GM21576 (cell line): ENCODE measurements at regions not wholly inside any gene's neighbourhood (a gene's known extent, or its start where the extent isn't known, plus 50 kb on each side); places are given as distances from the start of the nearest gene placed in this dataset.

ENCODE experiments used
- ATAC-seq: cut with Tn5 transposase; IDR thresholded peaks from one replicate; pipeline ENCODE4 v1.9.1; 2021; ENCODE audit warnings: mild to moderate bottlenecking, moderate library complexity; ENCODE audit not compliant: unreplicated experiment

DNA sequence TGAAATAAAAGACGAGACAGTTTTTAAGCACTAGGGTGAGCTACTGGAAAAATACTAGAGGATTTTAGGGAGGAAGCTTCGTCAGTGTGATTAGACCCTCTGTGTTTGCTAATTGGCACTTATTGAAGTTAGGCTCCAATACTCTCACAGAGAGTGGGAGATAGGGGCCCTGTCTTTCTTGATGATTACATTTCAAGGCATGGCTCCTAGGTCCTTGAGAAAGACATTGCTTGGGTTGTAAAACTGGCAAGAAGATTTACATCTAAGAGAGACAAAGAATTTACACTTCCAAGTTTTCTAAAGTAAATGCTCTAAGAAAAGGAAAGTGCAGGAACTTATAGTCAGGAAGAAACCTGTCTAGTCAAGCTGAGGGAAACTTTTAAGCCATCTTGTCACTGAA lies 183.2 kb downstream of the C12orf50 start:
- no peak for ATAC-seq

DNA sequence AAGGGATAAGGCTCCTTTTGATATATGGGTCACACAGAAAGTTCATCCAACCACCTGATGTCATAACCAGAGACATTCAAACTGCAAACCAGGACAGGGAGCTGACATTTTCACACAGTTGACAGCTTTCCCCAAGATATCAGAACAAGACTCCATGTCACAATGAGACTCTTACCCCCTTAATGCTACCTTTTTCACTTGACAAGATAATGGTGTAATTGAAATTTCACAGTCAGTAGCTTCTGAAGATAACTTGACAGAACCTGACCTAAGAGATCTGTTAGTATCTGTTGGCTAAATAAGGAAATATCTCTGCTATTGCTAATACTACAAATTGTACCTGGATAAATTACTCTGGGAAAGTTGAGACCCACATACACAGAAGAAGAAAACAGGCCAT lies 187.3 kb downstream of the C12orf50 start:
- no peak for ATAC-seq

DNA sequence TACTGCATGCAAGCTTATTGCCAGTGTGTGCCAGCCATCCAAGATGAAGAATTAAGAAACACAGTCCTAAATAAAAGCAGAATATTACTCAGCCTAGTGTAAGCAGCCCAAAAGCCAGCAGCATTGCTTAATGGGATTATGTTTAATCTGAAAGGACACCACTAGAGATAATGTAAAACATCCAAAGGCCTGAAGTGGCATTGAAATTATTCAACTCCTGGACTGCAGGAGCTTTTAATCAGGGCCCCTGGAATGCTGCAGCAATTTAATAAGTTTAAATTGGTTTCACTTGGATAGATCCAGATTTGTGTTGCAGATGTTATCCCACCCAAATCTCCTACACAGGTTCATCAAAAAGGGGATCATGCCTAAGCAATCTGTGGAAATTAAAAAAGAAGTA lies 193.0 kb downstream of the C12orf50 start:
- ATAC-seq, result no peak

DNA sequence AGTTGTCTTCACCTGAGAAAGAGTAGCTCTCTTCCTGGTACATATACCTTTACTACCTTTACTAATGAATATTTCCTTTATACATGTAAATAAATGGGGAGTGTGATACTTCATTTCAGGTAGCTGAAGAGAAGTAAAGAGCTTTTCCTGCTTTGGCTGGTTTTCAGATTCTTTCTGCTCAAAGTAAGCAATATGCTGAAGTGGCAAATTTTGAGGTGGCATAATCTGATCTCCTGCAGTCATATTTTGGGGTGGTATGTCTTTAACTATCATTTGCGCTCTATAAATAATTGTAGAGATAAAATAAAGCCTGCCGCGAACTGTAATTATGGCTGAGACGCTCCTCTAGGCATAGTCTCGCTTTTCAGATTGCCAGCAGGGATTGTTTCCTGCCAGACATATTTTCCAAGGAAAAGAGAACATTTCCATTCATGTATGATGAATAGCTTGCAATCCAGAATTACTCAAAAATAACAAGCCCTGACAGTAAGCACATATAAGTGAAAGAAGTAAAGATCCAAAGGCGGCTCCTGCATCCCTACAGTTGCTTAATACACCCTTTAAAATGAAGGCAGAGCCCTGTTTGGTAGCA lies 200.7 kb downstream of the C12orf50 start:
- ATAC-seq, result no peak

DNA sequence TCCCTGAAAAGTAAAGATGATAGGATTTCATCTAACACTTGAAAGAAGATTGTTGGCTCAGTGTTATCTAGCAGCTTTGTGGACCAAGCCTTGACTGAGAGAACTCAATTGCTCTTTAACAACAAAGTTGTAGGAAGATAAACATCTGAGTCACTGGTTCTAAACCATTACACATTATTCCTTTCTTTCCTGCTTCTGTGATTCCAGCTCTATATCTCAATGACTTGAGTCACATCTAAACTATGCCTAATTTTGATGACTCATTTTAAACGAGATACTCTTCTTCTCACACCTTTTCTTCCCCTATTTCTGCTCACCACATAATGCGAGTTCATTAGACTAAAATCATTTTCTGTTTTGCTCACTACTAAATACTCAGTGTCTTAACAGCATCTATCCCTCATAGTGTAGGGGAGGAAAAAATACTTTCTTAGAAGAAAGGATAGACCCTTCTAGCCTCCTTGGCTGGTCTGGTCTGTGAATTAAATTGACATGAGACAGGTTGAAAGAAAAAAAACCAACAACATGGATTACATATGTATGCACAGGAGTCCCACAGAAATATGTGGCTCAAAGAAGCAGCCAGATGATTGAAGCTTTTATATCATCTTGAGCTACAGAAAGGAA lies 201.4 kb downstream of the C12orf50 start:
- no peak for ATAC-seq

DNA sequence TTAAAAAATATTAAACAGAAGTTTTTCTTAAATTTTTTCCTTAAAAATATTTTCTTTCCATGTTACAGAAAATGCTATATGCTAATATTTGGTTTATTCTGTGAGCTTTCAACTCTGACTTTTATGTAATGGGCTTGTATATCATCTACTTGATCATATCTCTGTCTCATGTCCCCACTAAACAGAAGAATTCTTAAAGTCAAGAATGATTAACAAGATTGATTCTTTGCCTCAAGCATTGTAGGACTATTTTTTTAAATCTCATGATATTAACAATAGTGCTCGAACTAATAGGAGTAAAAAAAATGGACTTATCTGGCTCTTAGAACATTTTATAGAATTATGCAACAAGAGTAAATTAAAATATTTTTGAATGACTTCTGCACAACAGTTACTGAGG lies 206.3 kb downstream of the C12orf50 start:
- ATAC-seq, result no peak

DNA sequence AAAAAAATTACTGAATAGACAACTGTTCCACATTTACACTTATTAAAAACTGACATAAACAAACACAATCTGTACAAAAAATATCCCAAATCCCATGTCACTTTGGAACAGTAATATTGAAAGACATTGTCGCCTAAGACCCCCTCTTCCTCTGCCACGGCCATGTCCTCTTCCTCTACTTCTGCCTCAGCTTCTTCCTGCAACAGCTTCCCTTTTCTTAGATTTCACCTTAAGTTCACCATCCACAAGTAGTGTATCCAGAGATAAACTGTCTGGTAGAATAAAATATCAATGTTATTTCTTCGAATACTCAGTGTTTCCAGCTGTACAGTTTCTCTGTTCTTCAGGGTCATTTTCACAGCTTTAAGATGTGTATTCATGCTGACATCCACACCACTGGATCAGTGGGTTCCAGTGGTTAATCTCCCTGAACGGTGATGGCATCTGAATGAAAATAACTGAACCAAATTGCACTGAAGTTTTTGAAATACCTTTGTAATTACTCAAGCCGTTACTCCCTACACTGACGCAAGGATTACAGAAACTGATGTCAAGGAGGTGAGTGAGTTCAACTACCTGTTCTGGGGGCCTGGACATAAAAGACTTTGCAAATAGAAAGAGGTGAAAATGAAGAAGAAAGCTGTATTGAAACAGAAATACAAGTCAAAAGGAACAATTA lies 208.5 kb downstream of the C12orf50 start:
- no peak for ATAC-seq

DNA sequence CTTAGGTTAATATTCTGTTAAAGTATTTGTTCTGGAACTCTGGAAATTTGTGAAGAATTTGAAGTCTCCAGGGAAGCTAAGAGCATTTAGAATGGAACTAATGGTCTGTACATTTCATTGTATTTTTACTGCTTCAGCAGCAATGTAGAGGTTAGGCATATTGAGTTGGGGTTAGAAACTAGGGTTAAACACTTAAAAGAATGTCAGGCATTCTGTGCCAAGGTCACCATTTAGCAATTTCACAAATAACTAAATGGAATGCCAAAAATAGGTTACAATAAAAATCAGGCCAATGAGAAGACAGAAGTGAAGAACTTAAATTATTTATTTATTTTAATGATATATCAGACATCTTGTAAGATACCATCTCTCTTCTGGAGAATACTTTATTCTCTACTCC lies 210.8 kb downstream of the C12orf50 start:
- ATAC-seq, result no peak

DNA sequence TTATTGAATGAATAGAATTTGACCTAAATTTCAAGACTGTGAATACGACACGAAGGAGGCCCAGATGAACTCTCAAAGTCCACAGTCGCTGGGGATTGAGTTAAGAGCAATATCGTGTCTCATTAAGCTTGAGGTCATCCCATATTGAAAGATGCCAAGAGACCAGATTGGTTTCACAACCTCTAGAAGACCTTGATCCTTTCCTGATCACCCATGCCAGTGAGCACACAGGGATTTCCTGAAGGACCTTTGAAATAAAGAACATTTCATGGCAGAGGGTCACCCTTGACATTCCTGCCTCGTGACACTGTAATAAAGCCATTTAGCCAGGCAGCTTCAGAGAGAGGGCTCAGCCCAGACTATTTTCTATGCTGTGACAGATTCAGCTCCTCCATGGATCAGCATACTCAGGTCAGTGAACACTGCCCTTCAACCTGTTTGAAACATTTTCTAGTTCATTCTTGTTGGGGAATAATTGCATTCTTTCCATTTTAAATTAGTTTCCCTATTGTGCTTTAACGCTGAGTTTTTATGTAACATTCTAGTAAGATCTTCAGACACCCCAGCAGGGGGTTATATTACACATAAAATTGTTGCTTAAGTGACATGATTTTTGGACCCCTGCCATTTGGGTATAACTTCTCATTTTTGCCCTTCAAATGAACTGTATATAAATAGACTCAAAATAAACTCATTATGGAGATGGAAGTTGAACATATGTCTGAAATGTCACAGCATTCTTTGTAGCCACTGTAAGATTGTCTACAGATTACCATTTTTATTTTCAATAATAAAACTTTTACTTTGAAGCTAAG lies 213.2 kb downstream of the C12orf50 start:
- ATAC-seq, result no peak

DNA sequence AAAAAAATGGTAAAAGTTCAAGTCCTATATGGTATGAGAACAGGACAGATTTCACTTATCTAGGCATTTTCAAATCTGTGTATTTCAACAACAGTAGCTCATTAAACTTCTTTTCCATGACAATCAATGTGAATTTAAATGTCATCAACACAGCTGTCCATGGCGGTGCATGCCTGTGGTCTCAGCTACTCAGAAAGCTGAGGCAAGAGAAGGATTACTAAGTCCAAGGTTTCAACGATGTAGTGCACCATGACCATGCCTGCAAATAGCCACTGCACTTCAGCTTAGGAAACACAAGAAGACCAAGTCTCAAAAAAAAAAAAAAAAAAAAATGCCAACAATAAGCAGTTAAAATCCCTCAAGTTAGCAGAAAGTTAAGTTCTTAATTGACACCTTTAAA lies 214.6 kb downstream of the C12orf50 start:
- ATAC-seq, result no peak

DNA sequence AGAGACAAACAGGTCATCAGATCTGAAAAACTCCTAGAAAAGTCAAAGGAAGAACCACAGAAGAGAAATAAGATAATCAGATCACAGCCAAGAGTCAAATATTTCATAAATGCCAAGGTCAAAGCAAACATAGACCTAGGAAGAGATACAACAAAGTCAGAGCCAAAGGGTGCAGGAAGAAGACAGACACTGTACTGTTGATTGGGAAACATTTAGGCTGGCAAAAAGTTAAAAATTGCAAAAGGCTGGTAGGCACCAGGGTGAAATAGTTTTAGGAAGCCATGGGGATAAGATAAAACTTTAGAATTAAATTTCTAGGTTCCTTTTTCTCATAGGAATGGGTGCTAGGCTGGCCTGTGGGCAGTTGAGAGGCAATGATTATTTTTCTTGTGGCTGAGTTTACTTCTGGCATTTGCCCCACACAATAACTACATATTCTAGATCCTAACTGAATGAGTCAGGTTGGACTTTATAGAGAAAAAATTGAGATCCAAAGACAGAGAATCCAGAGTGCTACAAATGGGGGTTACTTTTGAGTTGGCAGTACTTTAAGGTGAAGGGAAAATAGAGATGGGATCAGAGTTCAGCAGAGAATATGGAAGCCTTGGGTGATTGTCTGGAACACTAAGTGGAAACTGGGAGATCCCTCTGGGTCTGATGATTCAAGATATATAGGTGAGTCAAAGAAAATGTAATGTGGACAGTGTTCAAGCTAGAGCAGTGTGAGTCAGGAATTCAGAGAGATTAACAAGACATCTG lies 215.5 kb downstream of the C12orf50 start:
- no peak for ATAC-seq

DNA sequence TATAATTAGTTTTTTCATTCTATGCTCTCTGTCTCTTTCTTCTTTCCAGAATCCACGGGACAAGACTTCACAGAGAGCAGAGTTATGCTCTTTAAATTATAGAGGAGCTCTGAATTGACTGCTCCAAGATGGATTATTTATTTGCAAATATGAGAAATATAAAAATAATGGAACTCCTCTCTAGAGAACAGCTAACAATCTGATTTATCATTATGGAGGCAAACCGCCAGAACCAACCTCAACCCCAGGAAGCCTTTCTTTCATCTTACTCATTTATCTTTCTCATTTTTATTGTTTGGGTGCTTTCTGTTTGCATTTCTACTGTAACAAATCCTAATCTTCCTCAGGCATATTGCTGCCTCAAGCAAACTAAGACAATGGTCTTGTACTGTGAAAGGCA lies 216.5 kb downstream of the C12orf50 start:
- no peak for ATAC-seq

DNA sequence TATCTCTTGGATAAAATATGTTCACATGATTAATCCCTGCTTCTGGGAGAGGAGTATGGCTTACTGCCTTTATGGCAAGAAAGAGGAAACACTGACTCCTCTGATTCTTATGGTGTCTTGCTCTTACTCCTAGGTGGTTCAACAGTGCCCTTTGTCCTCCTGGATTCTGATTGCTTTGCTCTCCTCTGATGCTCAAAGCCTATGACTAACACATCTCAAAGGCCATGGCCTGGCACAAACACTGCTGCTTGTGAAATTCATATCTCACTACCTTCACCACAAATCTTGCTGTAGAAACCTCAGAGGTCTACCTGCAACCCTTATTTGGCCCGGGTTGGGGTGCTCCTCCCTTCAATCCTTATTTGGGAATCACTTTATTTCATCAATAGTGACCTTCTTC lies 217.2 kb downstream of the C12orf50 start:
- ATAC-seq, result no peak

DNA sequence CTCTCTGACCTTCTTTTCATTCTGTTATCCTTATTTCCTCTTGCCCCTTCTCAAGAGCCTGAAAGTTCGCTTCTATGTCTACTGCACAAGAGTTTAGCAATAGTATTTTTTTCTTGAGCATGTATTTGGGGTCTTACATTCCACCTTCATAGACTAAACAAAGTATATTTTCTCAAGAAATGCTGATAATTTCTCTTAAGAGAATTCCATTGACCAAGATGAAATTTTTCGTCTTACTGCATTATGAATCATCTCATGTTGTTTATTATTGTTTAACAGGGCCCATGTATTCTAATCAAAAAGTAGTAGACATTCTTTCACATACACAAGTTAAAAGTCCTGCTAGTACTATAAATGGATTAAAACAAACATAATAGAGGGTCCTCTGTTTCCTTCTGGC lies 219.3 kb downstream of the C12orf50 start:
- ATAC-seq, result no peak

DNA sequence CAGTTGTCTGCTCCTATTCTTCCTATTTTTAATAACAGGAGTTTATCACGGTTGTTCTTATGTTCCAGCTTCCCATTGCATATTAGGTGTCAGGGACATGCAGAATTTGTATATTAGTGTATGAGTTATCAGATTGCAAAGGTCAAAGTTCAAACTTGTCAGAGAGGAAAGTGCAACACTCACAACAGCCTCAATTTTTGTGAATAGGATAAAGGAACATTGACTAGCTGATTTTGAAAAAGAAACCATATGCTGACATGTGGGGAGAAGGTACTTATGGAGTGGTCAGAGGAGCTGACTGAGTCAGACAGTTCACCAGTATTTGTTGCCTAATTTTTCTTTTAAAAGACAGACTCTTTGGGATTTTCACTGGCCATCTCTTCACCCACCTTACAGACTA lies 222.1 kb downstream of the C12orf50 start:
- ATAC-seq, result no peak

DNA sequence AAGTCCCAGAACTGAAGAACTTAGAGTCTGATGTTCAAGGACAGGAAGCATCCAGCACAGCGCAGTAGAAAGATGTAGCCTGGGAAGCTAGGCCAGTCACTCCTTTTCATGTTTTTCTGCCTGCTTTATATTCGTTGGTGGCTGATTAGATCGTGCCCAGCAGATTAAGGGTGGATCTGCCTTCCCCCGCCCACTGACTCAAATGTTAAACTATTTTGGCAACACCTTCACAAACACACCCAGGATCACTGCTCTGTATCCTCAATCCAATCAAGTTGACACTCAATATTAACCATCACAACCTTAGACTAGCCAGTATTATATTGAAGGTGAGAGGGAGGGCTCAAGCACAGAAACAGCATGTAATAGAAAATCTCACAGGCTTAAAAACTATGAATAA lies 222.9 kb downstream of the C12orf50 start:
- no peak for ATAC-seq

DNA sequence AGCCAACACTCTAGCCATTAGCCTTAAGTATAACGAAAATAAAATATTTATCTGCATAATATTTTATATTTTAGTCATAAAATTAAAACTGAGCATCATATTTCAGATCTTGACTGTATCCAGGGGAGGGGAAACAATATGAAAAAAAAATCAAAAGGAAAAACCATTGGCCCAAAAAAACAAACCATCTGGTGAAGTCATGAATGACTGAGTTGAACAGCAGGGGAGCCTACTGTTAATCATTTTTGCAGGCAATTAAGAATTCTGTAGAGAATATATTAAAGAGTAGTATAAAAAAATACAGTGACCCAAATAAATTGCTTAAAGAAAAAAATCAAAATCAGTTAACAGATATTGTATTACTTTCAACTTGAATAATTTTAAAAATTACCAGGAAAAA lies 224.8 kb downstream of the C12orf50 start:
- no peak for ATAC-seq

DNA sequence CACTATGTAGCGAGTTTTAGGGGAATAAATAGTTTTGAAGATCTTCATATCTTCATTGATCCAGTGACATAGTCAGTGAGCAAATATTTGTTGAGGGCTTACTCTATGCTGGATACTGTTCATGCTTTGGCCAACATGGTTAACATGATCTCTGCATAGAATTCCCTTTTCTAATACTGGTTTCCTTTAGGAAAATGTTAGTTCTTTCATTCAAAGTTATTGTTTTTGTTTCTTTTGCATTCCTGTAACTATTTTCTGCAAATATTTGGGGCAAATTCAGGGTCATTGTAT lies 226.5 kb downstream of the C12orf50 start:
- ATAC-seq, result no peak

DNA sequence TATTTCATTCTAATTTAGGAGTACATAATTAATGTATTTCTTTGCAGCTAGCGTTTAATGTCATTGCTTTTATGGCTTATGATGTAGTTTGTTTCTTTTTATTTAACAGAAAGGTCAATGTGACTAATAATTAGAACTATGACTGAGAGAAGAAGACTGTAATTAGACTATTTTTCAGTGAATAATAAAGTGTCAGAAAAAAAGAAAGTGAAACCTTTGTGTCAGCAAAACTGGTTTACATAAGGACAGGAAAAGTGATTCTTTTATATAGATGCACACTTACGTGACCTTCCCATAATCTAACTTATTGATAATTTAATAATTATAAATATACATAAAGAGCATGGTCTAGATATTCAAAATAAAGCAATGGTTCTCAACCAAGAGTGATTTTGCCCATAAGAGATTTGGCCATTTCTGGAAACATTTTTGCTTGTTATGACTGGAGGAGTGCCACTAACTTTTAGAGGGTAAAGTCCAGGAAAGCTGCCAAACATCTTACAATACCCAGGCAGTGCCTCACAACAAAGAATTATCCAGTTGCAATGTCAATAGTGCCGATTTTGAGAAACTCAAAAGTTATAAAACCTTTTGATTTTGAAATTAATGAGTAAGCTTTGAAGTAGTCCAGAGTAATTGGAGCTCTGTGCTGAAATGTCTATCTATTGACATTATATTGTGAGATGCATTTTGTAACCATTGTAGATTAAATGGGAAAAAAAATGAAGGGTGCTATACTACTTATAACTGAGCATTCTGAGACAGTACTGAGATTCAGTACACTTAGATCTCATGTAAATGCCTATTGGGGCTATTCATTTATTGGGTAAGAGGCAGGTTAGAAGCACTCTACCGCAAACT lies 227.1 kb downstream of the C12orf50 start:
- ATAC-seq, result no peak

DNA sequence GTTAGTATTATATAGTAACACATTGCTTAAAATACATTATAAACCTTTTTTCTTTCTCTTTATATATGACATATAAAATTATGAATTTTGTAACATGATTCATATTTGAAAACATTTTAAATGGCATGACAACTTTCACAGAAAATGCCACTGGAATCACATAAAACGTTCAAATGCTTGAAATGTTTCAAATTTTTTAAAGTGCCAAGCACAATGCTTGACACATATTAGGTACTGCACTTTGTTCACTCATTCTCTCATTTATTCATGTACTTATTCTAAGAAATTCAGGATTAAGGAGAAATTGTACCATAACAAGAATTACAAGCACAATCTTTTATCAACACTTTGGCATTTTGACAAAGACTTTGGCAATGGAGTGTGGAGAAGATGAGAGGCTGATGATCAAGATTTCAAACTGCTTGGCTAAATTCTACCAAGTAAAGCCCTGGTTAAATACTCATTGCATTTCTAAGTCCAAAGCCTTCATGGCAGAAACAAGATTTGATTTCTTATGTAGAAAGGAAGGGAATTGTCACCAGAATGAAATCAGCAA lies 232.2 kb downstream of the C12orf50 start:
- ATAC-seq, result no peak
